NCI-H1694 (cell line): ENCODE measurements at regions not wholly inside any gene's neighbourhood (a gene's known extent, or its start where the extent isn't known, plus 50 kb on each side); places are given as distances from the start of the nearest gene placed in this dataset.

ENCODE experiments used
- DNase-seq: peaks from one replicate; lab custom pipeline; 2025; lab: John Stamatoyannopoulos, UW

DNA sequence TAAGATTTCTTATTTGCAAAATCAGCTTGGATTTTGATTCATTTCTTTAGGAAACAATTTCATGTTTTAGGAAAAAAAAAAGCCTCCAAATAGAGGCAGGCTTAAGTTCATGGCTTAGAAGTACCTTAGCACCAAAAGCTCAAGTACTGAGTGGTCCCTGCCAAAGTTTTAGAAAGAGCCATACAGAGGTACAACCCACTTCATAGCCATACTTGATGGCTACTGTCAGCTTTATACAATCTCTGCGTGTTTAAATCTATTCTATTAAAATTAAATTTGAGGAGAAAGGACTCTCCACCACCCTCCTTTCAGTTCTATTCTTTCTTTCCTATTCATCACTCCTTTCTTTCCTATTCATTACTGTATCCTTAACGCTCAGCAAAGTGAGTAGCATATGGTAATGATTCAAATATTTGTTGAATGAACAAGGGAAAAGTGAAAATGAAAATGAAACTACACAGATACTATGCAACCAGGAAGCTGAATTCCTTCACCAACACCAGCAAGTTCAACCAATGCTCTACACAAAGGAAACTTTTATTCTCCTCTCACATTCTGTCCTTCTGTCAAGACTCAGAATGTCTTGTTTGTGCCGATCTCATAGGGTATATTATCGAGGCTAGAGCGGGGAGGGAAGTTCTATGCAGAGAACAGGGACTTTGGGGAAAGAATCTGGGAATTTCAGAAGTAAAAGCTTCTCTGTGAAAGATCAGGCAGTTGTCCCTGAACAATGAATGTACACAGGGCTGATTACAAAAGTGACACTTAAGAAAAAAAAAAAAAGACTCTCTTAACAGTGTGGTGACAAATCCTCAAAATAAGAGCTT lies 138.6 kb upstream of the SPEF2 start:
- no peak for DNase-seq

DNA sequence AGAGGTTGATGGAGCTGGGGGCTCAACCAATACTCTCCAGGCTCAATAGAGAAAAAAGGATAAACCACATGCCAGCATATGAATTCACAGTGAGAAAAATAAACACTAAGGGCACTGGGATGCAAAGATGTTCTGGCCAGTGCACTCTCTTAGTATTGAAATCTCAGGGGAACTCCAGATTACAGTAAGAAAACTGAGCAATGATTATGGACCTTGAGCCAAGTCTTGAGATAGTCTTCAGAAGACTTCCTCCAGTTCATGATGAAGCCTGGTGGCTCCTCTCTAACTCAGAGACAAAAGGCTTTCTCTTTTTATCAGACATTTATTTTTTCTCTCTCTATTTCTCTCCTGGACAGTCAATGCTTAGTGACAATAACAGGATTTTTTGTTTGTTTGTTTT lies 139.8 kb upstream of the SPEF2 start:
- DNase-seq: no peak

DNA sequence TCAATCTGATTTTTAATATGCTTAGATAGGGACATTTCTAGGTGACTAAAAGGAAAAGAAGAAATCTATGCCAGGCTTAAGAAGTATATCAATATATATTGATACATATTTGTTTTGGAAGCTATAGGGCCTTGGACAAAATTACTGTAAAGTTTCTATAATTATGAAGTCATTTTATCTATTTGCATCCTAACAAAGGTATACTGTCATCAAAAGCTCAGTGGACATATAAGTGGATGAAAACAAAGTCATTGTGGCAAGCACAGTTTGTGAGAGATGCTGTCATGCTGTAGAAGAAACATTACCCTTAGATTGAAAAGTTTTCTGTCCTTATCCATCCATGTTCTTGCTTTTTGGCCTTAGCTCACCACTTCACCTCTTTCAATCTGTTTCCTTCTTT lies 140.3 kb upstream of the SPEF2 start:
- DNase-seq: no peak

DNA sequence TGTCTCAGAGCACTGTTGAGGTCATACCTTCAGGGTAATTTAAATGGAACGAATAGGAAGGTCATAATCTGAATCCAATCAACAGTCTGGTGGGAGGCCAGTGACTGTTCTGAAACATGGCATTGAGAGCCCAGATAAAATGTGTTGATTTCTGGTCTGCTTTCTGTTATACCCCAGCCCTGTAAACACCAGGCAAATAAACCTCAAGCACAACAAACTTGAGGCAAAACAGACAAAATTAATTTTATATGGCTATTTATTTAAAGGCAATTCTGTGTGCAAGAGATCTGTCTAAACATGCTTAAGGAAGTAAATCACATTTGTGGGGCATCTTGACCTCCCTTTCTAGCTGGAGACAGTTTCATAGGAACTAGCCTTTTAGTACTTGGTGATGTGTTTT lies 140.9 kb upstream of the SPEF2 start:
- no peak for DNase-seq

DNA sequence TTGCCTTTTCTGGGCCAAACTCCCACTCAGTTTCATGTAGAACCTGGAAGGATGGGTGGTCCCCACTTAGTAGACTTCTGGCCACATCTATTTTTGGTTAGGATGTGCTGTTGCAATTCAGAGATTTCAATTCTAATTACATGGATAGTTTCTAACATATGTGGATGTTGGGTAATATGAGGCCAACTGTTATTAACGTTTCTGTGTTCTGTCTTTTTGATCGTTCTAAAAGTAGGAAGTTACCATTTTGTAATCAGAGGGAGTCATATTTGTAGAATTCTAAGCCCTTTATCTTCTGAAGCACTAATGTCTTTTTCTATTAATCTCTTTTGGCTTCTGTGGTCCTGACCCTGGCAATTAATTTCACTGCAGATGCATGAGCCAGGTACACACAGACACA lies 141.6 kb upstream of the SPEF2 start:
- no peak for DNase-seq

DNA sequence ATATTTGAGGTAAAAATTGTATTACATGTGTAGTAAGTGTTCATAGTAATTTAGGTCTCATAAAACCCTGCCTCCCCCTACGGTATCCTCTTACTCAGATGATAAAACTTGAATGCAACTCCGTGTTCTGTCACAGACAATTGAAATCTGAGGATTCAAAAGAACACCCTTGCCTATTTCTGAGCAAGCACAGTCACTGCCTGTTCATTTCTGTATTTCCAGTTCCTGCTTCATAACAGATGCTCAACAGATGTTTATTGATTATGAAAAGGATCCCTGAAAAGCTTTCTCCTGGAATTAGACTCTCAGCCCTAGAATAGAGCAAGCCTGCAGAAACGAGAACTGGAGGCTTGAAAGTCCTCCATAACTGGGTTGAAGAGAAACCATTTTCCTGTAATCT lies 144.1 kb upstream of the SPEF2 start:
- DNase-seq: no peak

DNA sequence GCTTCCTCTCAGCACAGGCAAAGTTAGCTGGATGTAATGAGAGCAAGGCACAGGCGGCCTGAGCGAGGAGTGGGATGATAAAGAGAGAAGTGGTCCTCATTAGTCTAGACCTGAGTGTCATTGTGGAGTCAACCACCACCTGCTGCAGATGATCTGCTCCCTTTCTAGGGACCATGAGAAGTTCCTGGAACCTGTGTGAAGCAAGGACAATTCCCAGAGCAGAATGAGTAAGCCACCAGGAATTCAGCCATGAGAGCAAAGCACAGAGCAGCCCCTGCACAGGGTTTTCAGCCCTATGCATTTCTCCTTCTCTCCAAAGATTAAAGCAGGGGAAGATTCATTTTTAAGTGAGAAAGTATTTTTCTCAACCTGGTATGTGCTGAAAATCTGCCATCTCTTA lies 146.8 kb upstream of the SPEF2 start:
- DNase-seq: no peak

DNA sequence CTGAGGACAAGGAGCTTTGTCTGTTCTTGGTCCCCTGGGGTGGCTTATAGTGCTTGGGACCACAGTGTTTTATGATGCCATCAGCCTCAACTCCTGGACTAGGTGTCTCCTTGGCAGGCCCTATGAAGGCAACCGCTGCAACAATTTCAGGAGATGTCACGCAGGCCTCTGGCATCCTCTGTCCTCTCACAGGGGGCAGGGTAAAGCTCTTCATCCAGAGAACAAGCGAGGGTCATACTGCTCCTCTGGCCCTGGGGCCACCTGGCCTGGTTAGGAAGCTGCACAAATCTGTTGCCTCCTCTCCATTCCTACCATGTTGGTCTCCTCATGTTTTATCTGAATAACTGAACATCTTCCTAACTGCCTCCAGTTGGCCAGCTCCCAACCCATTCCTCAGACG lies 148.9 kb upstream of the SPEF2 start:
- DNase-seq: no peak

DNA sequence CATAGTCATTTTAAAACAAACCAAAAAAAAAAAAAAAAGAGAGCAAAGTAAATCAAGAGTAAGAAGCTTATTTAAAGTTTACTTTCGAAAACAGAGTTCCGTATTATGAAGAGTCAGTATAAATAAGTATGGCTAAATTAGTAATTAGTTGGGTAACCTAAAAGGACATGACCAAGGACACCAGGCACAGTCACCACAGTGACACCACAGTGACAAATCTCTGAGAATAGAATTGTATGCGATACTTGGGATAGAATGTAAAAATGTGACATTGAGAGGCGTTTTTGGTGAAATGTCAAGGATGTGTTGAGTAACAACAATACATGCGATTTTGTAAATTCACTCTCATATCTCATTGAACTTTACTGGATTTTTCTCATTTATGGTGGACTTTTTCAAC lies 150.9 kb upstream of the SPEF2 start:
- no peak for DNase-seq

DNA sequence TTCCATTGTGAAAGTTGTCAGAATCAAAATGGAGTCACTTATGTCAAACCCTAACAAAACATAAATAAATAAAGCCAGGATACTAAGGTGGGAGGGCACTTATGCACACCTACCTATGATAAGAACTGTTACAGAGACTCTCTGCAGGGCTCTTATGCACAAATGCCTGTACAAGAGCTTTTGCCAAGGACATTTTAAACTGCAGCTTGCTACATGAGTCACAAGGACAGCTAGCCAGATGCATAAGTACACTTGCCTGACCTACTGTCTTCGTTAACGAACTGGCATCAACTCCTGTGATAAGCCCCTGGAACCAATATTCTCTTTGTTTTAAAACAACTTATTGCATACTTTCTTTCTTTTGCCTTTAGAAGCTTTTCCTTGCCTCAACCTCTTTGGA lies 152.9 kb upstream of the SPEF2 start:
- no peak for DNase-seq

DNA sequence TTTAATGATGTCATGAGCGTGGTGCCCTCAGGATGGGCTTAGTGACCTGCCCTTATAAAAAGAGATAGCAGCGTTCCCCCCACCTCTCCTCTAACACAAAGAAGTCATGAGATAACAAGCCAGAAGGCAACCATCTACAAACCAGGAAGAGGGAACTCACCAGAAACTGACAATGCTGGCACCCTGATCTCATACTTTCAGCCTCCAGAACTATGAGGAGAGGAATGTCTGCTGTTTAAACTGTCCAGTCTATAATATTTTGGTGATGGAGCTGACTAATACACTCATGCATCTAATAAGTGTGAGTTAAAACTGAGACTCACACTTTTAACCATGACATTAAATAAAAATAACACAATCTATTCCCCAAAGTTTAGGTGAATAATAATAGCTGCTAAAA lies 156.1 kb upstream of the SPEF2 start:
- no peak for DNase-seq

DNA sequence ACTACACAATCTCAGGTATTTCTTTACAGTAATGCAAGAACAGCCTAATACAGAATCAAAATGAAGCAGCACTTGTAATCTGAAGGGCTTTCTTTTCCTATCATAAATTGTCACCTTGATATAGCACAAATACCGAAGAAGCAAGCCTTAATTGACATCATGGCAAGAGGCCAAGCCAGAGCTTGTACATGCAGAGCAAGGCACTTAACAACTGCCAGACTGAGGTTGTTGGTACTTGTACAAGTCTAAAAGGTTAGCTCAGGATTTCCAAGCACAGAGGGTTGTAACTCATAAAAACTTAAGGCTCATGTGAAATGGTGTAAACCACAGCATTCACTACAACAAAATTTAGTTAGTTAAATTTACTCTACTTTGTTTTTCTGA lies 158.8 kb upstream of the SPEF2 start:
- no peak for DNase-seq

DNA sequence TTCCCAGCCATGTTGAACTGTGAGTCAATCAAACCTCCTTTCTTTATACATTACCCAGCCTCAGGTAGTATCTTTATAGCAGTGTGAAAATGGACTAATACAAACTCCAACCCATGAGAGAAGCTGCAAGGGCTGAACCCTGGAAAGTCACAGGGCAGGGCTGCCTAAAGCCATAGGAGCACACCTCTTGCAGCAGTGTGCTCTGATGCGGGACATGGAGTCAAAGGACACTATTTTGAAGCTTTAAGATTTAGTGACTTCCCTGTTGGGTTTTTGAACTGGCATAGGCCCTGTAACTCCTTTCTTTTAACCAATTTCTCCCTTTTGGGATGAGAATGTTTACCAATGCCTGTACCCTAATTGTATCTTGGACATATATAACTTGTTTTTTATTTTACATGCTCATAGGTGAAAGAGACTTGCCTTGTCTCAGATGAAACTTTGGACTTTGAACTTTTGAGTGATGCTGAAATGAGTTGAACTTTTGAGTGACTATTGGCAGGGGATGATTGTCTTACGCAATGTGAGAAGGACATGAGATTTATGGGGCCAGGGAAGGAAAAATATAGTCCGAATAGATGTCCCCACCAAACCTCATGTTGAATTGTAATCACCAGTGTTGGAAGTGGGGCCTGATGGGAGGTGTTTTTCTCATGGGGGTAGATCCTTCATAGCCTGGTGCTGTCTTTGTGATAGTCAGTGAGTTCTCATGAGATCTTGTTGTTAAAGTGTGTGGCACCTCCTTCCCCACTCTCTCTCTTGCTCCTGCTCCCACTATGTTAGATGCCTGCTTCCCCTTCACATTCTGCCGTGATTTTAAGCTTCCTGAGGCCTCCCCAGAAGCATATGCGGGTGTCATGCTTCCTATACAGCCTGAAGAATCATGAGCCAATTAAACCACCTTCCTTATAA lies 159.5 kb upstream of the SPEF2 start:
- DNase-seq: no peak

DNA sequence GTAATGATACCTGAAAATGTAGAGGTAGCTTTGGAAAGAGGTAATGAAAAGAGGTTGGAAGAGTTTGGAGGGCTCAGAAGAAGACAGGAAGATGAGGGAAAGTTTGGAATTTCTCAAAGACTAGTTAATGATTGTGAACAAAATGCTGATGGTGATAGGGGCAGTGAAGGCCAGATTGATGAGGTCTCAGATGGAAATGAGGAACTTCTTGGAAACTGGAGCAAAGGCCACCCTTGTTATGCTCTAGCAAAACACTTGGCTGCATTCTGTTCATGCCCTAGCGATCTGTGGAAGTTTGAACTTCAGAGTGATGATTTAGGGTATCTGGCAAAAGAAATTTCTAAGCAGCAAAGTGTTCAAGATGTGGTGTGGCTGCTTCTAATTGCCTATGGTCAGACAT lies 161.2 kb upstream of the SPEF2 start:
- DNase-seq: no peak

DNA sequence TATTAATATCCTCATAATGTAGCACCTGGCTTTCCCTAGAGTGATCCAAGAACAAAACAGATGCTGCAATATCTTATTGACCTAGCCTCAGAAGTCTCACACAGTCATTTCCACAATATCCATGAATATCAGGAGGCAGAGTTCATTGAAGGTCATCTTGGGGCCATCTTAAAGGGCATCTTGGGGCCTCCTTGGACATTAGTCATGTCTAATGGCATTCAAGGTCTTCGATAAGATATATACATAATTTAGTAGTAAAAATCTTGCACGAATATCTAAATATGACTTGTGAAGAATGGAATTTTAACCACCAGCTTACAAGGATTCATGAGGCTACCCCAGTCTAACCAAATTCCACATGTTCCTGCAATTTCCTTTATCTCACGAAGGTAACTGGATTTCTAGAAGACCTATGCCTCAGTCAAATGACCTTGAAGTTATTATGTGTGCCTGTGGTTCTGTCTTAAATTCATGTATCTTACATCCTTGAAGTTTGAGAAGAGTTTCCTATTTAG lies 163.6 kb upstream of the SPEF2 start:
- DNase-seq: no peak

DNA sequence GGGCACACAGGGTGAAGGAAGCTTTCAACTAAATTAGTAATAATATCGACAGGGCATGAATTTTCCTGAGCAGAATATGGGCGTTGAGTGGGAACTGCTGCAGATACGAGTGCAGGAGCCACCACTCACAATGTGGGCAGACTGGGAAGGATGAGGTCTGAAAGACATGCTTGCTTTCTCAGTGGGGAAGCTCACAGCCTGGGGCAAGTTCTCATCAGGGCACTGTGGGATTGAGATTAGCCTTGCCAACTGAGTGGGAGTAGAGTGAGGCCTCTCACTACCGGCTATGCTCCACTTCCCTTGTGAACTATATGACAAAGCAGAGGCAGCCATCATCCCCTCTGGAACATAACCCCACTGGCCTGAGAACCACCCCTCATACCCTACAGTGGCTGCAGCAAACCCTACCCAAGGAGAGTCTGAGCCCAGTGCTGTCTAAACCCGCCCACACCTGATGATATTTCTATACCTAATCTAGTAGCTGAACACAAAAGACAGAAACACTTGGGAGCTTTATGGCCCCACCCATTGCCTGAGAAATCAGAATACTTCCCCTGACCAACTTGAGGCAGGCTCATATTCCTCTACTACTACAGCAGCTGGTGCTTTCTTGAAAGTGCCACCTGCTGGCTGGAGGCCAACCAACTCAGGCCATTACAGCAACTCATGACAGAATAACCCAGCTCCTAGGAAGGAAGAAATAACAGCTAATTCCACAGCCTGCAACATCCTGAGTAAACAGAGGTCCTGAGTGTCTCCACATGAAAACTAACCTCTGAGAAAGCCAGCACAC lies 173.7 kb upstream of the SPEF2 start:
- no peak for DNase-seq

DNA sequence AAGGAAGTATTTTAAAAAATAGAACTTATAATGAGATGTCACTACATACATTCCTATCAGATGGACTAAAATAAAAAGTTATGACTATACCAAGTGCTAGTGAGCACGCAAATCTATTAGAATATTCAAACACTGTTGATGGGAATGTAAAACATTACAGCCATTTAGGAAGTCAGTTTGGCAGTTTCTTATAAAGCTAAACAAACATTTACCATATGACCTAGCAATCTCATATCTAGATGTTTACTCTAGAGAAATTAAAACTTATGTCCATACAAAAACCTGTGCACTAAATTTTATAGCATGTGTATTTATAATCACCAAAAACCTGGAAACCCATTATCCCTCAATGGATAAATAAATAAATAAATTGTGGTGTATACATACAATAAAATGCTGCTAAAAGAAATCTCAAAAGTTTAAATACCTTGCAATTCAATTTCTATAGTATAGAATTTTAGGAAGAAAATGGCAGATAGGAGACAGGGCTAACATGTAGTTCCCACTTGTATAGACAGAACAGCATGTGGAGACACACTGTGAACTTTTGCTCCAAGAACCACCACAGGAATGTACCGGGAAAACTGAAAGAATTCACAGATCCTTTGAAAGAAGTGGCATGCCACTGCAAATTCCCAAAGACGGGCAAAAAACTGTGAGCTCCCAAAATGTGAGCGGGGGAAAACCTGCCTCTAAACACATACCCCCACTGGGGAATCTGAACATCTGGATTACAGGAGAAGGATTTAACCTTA lies 174.6 kb upstream of the SPEF2 start:
- no peak for DNase-seq

DNA sequence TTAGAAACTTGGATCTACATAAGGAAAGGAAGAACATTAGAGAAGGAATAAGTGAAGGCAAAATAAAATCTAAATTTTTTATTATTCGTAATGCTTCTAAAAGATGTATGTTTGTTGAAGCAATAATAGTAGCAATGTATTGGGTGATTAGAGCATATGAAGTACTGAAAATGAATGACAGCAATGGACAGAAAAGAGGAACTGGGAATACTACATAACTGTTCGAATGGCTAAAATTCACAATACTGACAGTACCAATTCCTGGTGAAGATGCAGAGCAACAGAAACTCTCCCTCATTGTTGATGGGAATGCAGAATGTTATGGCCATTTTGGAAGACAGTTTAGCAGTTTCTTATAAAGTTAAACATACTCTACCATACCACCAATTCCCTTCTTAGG lies 177.3 kb upstream of the SPEF2 start:
- DNase-seq: no peak

DNA sequence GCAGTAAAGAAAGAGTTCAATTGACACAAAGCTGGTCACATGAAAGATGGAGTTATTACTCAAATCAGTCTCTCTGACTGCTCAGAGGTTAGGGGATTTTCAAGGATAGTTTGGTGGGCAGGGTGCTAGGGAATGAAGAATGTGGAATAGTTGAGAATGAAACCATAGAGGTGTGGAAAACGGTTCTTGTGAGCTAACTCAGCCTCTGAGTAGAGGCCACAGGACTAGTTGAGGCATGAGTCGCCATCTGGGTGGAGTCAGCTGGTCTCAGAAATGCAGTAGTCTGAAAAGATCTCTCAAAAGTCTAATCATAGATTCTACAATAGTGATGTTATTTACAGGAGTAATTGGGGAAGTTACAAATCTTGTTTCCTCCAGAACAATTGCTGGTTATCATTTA lies 178.9 kb upstream of the SPEF2 start:
- DNase-seq: no peak

DNA sequence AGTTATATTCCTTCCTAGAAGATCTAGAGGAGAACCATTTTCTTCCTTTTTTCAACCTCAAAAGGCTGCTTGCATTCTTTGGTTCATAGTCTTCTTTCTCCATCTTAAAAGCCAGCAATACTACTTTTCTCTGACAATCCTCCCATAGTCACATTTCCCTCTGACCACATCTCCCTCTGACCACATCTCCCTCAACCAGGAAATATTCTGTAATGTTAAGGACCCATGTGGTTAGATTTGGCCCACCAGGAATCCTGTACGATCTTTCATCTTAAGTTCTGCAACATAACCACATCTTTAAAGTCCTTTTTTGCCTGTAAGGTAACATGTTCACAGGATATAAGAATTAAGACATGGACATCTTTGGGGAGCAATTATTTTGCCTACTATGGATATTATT lies 179.4 kb upstream of the SPEF2 start:
- DNase-seq: no peak

DNA sequence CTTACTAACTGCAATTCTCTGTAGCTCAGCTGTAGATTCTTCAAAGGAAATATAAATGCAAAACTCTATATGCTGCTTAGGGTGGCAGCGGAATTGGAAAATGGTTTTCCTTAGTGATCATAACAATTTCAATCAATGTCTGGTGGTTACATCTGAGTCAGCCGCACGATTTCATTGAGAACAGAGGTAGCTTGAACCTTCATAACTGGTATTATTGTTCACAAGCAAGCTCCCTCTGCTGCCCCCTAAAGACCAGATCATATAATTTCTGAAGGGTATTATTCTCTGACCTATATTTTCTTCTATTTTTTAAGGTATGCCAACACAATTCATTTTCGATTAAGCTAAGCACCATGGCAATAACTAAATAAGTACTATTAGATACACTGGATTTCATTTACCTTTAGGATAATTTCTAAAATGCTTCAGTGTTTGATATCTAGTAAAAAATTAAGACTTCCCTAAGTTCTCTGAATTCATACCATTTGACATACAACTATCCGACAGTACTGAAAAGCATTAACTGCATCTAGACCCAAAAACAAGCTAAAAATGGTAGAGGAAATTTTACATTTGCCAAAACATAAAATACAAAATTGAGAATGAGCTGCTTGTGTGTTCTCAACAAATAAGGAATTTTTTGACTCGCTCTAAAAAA lies 181.1 kb upstream of the SPEF2 start:
- peak; percentile 77 for DNase-seq
